ENCODE measurements at regions not wholly inside any gene's neighbourhood (a gene's known extent, or its start where the extent isn't known, plus 50 kb on each side); places are given as distances from the start of the nearest gene placed in this dataset.

GRCh38 chr11:69229511-69229910 is 64.4 kb upstream of the MYEOV start:
- TF ChIP-seq POLR2A (IDR thresholded peaks at IDR 0.05) = no peak
- no peak for TF ChIP-seq CTCF (IDR thresholded peaks at IDR 0.05)

Data from ovary (tissue), 3 donors.